T-cell (primary cell): ENCODE measurements at regions not wholly inside any gene's neighbourhood (a gene's known extent, or its start where the extent isn't known, plus 50 kb on each side); places are given as distances from the start of the nearest gene placed in this dataset.

Source experiments
- ATAC-seq, 4 experiments: fragments of 200-7000 bp in 3 of 4; fragments of 150-1000 bp in 1 of 4; cut with Tn5 transposase; replicated peaks in 1 of 4; 1 replicate in 3 of 4; 2 replicates in 1 of 4; pipeline ENCODE4 v1.10.0; 2021; ENCODE audit warnings: moderate library complexity in 3 of 4, mild to moderate bottlenecking in 2 of 4, moderate number of reproducible peaks in 1 of 4
- CTCF ChIA-PET, 2 donors: fragments of 300-600 bp; sonication (Branson Sonifier 250); formaldehyde crosslinking; loops; one replicate each; lab custom pipeline; 2022; ENCODE audit warnings: antibody characterized with exemption in 2 of 2; lab: Charles Lee
- POLR2A ChIA-PET, 2 donors: fragments of 300-600 bp; sonication (Branson Sonifier 250); formaldehyde crosslinking; loops; one replicate each; lab custom pipeline; 2022; ENCODE audit warnings: antibody characterized with exemption in 2 of 2; lab: Charles Lee
- DNase-seq, 35 experiments: peaks; one replicate each; pipeline versions ENCODE4 v3.0.0 to v3.0.0-alpha.2; 2013 to 2023
- H3K27ac ChIP-seq: one replicate; pipeline ENCODE4 v1.5.1; 2013; ENCODE audit warnings: low read length
- H3K27me3 ChIP-seq, 2 experiments: replicated peaks in 1 of 2; 1 replicate in 1 of 2; 2 replicates in 1 of 2; pipeline versions ENCODE4 v1.6.1 to v1.7.0; 2013; ENCODE audit warnings: low read length in 1 of 2, mixed read lengths in 1 of 2; ENCODE audit not compliant: control insufficient read depth in 2 of 2, insufficient read depth in 2 of 2; ENCODE audit errors: extremely low read depth in 1 of 2
- H3K36me3 ChIP-seq, 2 donors: 1 replicate in 1 of 2; 2 replicates in 1 of 2; pipeline versions ENCODE4 v1.6.1 to v1.7.0; 2013; ENCODE audit warnings: low read length in 1 of 2; ENCODE audit not compliant: control insufficient read depth in 2 of 2, insufficient read depth in 1 of 2; ENCODE audit errors: extremely low read depth in 1 of 2
- H3K4me1 ChIP-seq, 2 experiments: 1 replicate in 1 of 2; 2 replicates in 1 of 2; pipeline versions ENCODE4 v1.6.1 to v1.7.0; 2013; ENCODE audit warnings: low read length in 2 of 2, mixed read lengths in 1 of 2; ENCODE audit not compliant: insufficient read depth in 2 of 2, control insufficient read depth in 1 of 2; ENCODE audit errors: extremely low read depth in 1 of 2
- H3K4me3 ChIP-seq, 2 donors: 1 replicate in 1 of 2; 2 replicates in 1 of 2; pipeline versions ENCODE4 v1.5.1 to v1.7.0; 2013; ENCODE audit warnings: mild to moderate bottlenecking in 2 of 2, low read length in 1 of 2, moderate library complexity in 1 of 2; ENCODE audit not compliant: control insufficient read depth in 1 of 2; ENCODE audit errors: extremely low read depth in 1 of 2
- H3K9me3 ChIP-seq: 2 replicates; pipeline ENCODE4 v1.7.0; 2013
- H3K27ac Mint-ChIP-seq, 2 donors: one replicate each; pipeline ENCODE4 v1.8.0; 2020 to 2021; ENCODE audit warnings: mild to moderate bottlenecking in 2 of 2, mixed read lengths in 2 of 2
- H3K27me3 Mint-ChIP-seq, 2 donors: one replicate each; pipeline ENCODE4 v1.8.0; 2021 to 2022; ENCODE audit warnings: mixed read lengths in 2 of 2
- H3K36me3 Mint-ChIP-seq: one replicate; pipeline ENCODE4 v1.8.0; 2021; ENCODE audit warnings: mixed read lengths
- H3K4me1 Mint-ChIP-seq, 3 donors: one replicate each; pipeline ENCODE4 v1.8.0; 2020 to 2022; ENCODE audit warnings: mixed read lengths in 3 of 3, mild to moderate bottlenecking in 1 of 3
- H3K4me3 Mint-ChIP-seq, 3 donors: one replicate each; pipeline ENCODE4 v1.8.0; 2020 to 2022; ENCODE audit warnings: mild to moderate bottlenecking in 3 of 3, mixed read lengths in 3 of 3, moderate library complexity in 3 of 3
- H3K9me3 Mint-ChIP-seq, 3 donors: one replicate each; pipeline ENCODE4 v1.8.0; 2020 to 2022; ENCODE audit warnings: mixed read lengths in 3 of 3
- WGBS: methylation state at CpG from one replicate; pipeline ENCODE4 v1.1.5; 2013; ENCODE audit warnings: missing lambda C conversion rate; ENCODE audit not compliant: insufficient coverage; 5-methylcytosine and 5-hydroxymethylcytosine counted together

DNA sequence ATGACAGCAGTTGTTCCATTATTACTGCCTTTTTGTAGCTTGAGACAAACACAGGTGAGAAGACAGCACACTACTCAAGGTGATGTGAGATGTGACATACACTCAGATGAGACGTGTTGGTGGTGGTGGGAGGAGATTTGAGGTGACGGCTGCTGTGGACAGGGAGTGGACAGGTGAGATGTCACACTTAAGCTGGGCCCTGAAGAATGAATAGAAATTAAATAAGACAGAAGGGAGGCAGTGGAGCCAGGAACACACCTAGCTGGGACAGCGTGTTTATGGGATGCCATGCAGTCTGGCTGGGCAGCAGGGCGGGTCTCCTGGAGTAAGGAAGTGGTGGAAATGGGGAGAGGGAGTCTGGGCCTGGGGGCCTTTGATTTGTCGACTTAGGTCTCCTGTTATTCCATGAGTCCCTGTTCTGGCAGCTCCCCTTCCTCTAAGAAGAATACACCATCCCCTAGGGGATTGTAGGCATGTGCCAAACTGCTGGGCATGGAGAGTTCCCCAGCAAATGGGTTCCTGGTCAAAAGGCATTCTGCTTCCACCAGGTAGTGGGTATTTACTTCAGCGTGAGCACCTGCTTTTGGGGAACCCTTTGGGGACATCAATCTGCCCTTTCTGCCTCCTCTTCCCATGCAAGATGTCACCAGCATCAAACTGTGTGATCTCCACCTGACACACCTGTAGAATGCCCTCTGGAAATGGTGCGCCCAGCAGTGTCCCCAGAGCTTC, 71.2 kb upstream of the ESRRB start:
- no peak overlapping the region for H3K4me3 ChIP-seq
- POLR2A ChIA-PET, result no interaction called here
- Mint-ChIP-seq H3K4me3 (no peak overlapping the region), H3K27me3 (peaks cover 28 to 35% of the 10 kb centered on the region in 2 donors), H3K27ac (no peak overlapping the region), H3K9me3 (no peaks in the 10 kb centered on the region), H3K36me3 (no peaks in the 10 kb centered on the region), H3K4me1 (no peaks in the 10 kb centered on the region)
- H3K36me3 ChIP-seq, result no peaks in the 10 kb centered on the region
- peaks cover 0 to 11% of the 10 kb centered on the region in 2 experiments for H3K27me3 ChIP-seq
- DNase-seq, result no peak
- no peaks in the 10 kb centered on the region for H3K4me1 ChIP-seq
- CTCF ChIA-PET, result no interaction called here
- ATAC-seq, result no peak
- WGBS, result 50% methylated on average over 1 of the region's 7 CpGs
- H3K9me3 ChIP-seq, result no peaks in the 10 kb centered on the region
- no peak overlapping the region for H3K27ac ChIP-seq

DNA sequence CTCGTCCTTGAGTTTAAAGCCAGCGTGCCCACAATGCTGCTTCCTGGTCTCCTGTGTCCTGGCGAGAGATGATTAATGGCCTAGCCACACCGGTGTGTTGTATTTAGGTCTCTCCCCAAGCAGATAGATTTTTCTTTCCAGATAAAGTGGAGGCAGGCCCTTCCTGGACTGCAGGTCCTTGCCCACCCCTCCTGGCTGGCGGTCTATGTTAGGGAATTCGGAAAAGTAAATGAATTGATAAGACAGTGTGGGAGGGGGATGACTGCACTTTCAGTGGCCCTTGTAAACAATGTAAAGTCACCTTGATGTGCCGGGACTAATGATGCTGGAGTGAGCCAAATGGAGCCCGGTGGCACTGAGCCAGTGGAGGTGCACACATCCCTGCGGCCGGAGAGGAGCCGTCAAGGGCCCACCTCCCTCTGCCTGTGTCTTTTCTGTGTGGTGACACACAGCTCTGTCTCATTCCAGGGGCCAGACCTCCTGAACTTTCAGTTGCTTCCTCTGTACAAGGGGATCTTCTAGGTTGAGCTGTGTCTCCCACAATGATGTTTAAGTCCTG, 70.6 kb upstream of the ESRRB start:
- DNase-seq, result no peak
- Mint-ChIP-seq H3K27ac (no peak overlapping the region), H3K27me3 (peaks cover 34 to 40% of the 10 kb centered on the region in 2 donors), H3K4me3 (no peak overlapping the region), H3K9me3 (no peaks in the 10 kb centered on the region), H3K36me3 (no peaks in the 10 kb centered on the region), H3K4me1 (peaks cover 0 to 1% (median 0%) of the 10 kb centered on the region in 3 donors)
- Histone ChIP-seq H3K4me3 (no peak overlapping the region), H3K36me3 (no peaks in the 10 kb centered on the region), H3K4me1 (no peaks in the 10 kb centered on the region), H3K27ac (no peak overlapping the region), H3K9me3 (no peaks in the 10 kb centered on the region), H3K27me3 (peaks cover 0 to 18% of the 10 kb centered on the region in 2 experiments)
- WGBS, result 78% methylated on average over 10 of the region's 11 CpGs
- POLR2A ChIA-PET, result no interaction called here
- CTCF ChIA-PET, result no interaction called here
- ATAC-seq, result no peak

DNA sequence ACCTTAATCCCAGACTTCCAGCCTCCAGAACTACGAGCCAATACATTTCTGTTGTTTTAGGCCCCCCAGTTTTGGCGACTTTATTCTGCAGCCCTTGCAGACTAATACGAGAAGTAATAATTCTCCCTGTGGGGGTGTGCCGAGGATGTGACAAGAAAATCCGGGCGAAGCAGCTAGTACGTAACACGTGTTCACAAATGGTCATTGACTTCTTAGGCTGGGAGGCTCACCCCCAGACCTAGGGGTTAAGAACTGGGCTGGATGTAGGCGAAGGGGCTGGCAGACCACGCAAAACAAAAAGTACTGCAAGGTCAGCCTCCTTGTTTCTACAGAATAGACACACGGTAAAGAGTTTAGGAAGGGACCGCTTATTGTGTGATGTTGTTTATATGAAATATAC, 69.8 kb upstream of the ESRRB start:
- peaks cover 0 to 26% of the 10 kb centered on the region in 2 experiments for H3K27me3 ChIP-seq
- H3K4me3 ChIP-seq, result no peak overlapping the region
- 82% methylated on average over 12 of the region's 12 CpGs for WGBS
- H3K27ac ChIP-seq, result no peak overlapping the region
- peaks cover 42 to 48% of the 10 kb centered on the region in 2 donors for H3K27me3 Mint-ChIP-seq
- no peaks in the 10 kb centered on the region for H3K9me3 ChIP-seq
- no peaks in the 10 kb centered on the region for H3K36me3 ChIP-seq
- ATAC-seq, result no peak
- no peaks in the 10 kb centered on the region for H3K9me3 Mint-ChIP-seq
- H3K4me1 Mint-ChIP-seq, result peaks cover 3 to 8% (median 6%) of the 10 kb centered on the region in 3 donors
- ChIA-PET CTCF (no interaction called here), POLR2A (no interaction called here)
- H3K27ac Mint-ChIP-seq, result no peak overlapping the region
- no peaks in the 10 kb centered on the region for H3K36me3 Mint-ChIP-seq
- H3K4me1 ChIP-seq, result no peaks in the 10 kb centered on the region
- DNase-seq, result no peak
- H3K4me3 Mint-ChIP-seq, result no peak overlapping the region

DNA sequence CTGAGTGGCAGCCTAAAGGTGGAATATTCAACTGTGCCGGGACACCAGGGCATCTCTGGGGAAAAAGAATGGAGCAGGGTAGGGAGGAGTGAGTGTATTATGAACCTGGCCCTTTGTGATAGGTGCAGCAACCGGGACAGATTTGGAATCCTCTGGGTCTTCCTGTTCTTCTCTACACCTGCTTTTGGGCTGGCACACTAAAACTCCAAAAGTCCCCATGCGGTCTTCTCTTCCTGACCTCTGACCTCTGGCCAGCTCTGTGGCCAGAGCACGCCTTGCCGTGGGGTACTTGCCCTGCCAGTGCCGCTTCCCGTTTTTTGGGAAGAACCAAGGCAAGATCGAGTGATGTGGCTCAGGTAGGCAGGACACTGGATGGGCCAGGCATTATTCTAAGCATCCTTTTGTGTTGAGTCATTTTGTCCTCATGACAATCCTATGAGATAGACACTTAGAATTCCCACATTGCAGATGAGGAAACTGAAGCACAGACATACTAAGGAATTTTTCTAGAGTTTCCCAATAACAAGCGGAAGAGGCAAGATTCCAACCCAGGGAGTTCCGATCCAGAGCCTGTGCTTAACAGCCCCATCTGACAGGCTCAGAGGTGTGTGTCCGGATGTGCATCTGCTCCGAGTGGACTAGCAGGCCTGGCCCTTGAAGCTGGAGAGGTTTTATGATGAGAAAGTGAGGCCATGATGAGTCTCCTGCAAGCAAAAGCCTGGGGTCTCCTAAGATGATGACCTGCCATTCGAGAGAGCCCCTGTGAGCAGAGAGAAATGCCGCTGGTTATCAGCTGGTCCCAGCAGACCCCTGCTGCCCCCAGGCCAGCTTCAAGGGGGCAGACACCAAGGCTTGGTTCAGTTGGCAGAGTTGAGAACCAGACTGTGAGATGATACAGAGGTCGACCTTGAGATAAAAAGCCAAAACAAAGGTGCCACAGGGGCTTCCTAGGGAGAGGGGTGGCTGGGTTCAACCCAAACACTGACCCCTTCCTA, 67.9 kb upstream of the ESRRB start:
- Histone ChIP-seq H3K27ac (no peak overlapping the region), H3K9me3 (no peaks in the 10 kb centered on the region), H3K4me3 (no peak overlapping the region), H3K36me3 (no peaks in the 10 kb centered on the region), H3K27me3 (peaks cover 4 to 32% of the 10 kb centered on the region in 2 experiments), H3K4me1 (no peaks in the 10 kb centered on the region)
- Mint-ChIP-seq H3K4me1 (peaks cover 5 to 8% (median 7%) of the 10 kb centered on the region in 3 donors), H3K27me3 (peaks cover 37 to 48% of the 10 kb centered on the region in 2 donors), H3K36me3 (no peaks in the 10 kb centered on the region), H3K27ac (no peak overlapping the region), H3K9me3 (no peaks in the 10 kb centered on the region), H3K4me3 (no peak overlapping the region)
- POLR2A ChIA-PET, result no interaction called here
- CTCF ChIA-PET, result no interaction called here
- no peak for ATAC-seq
- DNase-seq, result no peak
- WGBS, result 88% methylated on average over 13 of the region's 15 CpGs

DNA sequence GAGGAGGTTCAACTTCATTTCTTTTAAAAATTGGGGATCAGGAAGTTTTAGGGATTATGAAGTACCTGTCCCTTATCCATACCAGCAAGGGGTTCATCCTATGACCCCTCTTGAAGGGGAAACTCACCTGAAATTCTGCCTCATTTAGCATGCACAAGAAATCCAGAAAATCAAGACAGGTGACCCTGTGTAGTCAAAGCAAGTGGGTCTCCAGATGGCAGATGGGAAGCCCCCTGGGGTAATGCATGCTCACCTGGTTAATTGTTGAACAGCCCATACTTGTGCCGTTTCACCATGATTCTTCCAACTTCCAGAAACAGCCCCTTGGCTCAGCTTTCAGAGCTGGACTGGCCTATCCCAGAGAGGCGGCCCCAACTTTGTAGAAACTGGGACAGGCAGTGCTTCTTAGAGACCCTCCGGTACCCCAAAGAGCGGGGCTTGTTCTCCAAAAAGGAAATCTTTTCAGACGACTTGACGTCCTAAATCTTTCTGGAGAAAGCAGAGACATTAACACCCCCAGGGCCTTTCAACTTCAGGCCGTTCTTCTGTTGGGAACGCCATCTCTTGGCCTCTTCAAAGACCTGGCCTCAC, 66.3 kb upstream of the ESRRB start:
- ChIA-PET CTCF (interaction anchor here in 1 of 2 donors (0.5 to 0.6 kb wide), 2 partner anchors 51 to 213 kb away, joined by 3 read pairs; no protein-coding TSS in a partner anchor), POLR2A (no interaction called here)
- no peak for DNase-seq
- Histone ChIP-seq H3K4me1 (no peaks in the 10 kb centered on the region), H3K9me3 (no peaks in the 10 kb centered on the region), H3K27me3 (peaks cover 4 to 31% of the 10 kb centered on the region in 2 experiments), H3K36me3 (no peaks in the 10 kb centered on the region), H3K4me3 (no peak overlapping the region), H3K27ac (no peak overlapping the region)
- peaks cover 30 to 46% of the 10 kb centered on the region in 2 donors for H3K27me3 Mint-ChIP-seq
- no peaks in the 10 kb centered on the region for H3K36me3 Mint-ChIP-seq
- no peak overlapping the region for H3K27ac Mint-ChIP-seq
- no peak for ATAC-seq
- H3K4me3 Mint-ChIP-seq, result no peak overlapping the region
- H3K9me3 Mint-ChIP-seq, result no peaks in the 10 kb centered on the region
- 81% methylated on average over 6 of the region's 8 CpGs for WGBS
- H3K4me1 Mint-ChIP-seq, result peaks cover 5 to 8% (median 7%) of the 10 kb centered on the region in 3 donors
